Activated T-helper 2 cell treated with anti-CD3 and anti-CD28 coated beads, Interferon-gamma antibody, Interleukin-2, Interleukin-4, amounts not matched to agents 10 μg/mL and 5 μg/mL and 100 μg/mL, durations not matched to agents 14 hours and 24 hours and 36 hours (primary cell): ENCODE measurements at regions not wholly inside any gene's neighbourhood (a gene's known extent, or its start where the extent isn't known, plus 50 kb on each side); places are given as distances from the start of the nearest gene placed in this dataset.
"Not testable (repeated sequence)": the region's sequence is repeated elsewhere in the genome, so short reads cannot be mapped to it uniquely, and the experiment has no call there.

Experiments used
- DNase-seq: peaks from one replicate; pipeline ENCODE4 v3.0.0; 2021; ENCODE audit warnings: low spot score
- H3K27ac Mint-ChIP-seq: one replicate; pipeline ENCODE4 v1.8.0; 2021; ENCODE audit warnings: mixed read lengths
- H3K27me3 Mint-ChIP-seq: one replicate; pipeline ENCODE4 v1.8.0; 2021; ENCODE audit warnings: low read depth, mixed read lengths
- H3K36me3 Mint-ChIP-seq: one replicate; pipeline ENCODE4 v1.8.0; 2021; ENCODE audit warnings: low read depth, mixed read lengths
- H3K4me1 Mint-ChIP-seq: one replicate; pipeline ENCODE4 v1.8.0; 2021; ENCODE audit warnings: low read depth, mixed read lengths
- H3K4me3 Mint-ChIP-seq: one replicate; pipeline ENCODE4 v1.8.0; 2021; ENCODE audit warnings: low read depth, mild to moderate bottlenecking, moderate library complexity, mixed read lengths
- H3K9me3 Mint-ChIP-seq: one replicate; pipeline ENCODE4 v1.8.0; 2021; ENCODE audit warnings: mixed read lengths
- intact Hi-C: fragments of 100-400 bp; cut with micrococcal nuclease; formaldehyde crosslinking; loops from one replicate; pipeline ENCODE4 v1.15.1; 2023

- Mint-ChIP-seq H3K36me3 (no peaks in the 10 kb centered on the region), H3K4me1 (no peaks in the 10 kb centered on the region), H3K27me3 (no peaks in the 10 kb centered on the region), H3K27ac (no peak overlapping the region), H3K4me3 (no peak overlapping the region), H3K9me3 (no peaks in the 10 kb centered on the region)
- intact Hi-C loops: no loop called here
- DNase-seq: no peak
These were observed 477.1 kb downstream of the FAT4 start for GRCh38 chr4:125791896-125792295.

GRCh38 chr4:125794989-125795388 is 480.2 kb downstream of the FAT4 start:
- no peaks in the 10 kb centered on the region for H3K27me3 Mint-ChIP-seq
- intact Hi-C loops: no loop called here
- no peaks in the 10 kb centered on the region for H3K9me3 Mint-ChIP-seq
- H3K4me3 Mint-ChIP-seq: no peak overlapping the region
- no peaks in the 10 kb centered on the region for H3K36me3 Mint-ChIP-seq
- H3K4me1 Mint-ChIP-seq: no peaks in the 10 kb centered on the region
- H3K27ac Mint-ChIP-seq: no peak overlapping the region
- no peak for DNase-seq

- intact Hi-C loops: no loop called here
- no peaks in the 10 kb centered on the region for H3K27me3 Mint-ChIP-seq
These were observed 481.4 kb downstream of the FAT4 start for GRCh38 chr4:125796138-125796537.

GRCh38 chr4:125797621-125798020 is 482.9 kb downstream of the FAT4 start:
- intact Hi-C loops, H3K4me1 Mint-ChIP-seq, H3K4me3 Mint-ChIP-seq, H3K27ac Mint-ChIP-seq, H3K9me3 Mint-ChIP-seq, H3K27me3 Mint-ChIP-seq, H3K36me3 Mint-ChIP-seq, DNase-seq: not testable (repeated sequence)

More at GRCh38 chr4:125796138-125796537, 481.4 kb downstream of the FAT4 start:
- no peak for DNase-seq
- Mint-ChIP-seq H3K9me3 (no peaks in the 10 kb centered on the region), H3K27ac (no peak overlapping the region), H3K36me3 (no peaks in the 10 kb centered on the region), H3K4me3 (no peak overlapping the region), H3K4me1 (no peaks in the 10 kb centered on the region)

GRCh38 chr4:125801373-125801772 is 486.6 kb downstream of the FAT4 start:
- intact Hi-C loops: no loop called here
- Mint-ChIP-seq H3K36me3 (no peaks in the 10 kb centered on the region), H3K4me1 (no peaks in the 10 kb centered on the region), H3K9me3 (no peaks in the 10 kb centered on the region), H3K4me3 (no peak overlapping the region), H3K27me3 (no peaks in the 10 kb centered on the region), H3K27ac (no peak overlapping the region)
- DNase-seq: no peak

- Mint-ChIP-seq H3K4me3 (no peak overlapping the region), H3K27me3 (no peaks in the 10 kb centered on the region), H3K4me1 (no peaks in the 10 kb centered on the region), H3K9me3 (peaks cover 4% of the 10 kb centered on the region), H3K36me3 (no peaks in the 10 kb centered on the region), H3K27ac (no peak overlapping the region)
- no peak for DNase-seq
- intact Hi-C loops: no loop called here
These were observed 487.2 kb downstream of the FAT4 start for GRCh38 chr4:125801924-125802323.

GRCh38 chr4:125808022-125808421 is 493.3 kb downstream of the FAT4 start:
- H3K4me3 Mint-ChIP-seq: no peak overlapping the region
- H3K9me3 Mint-ChIP-seq: peaks cover 4% of the 10 kb centered on the region
- no peaks in the 10 kb centered on the region for H3K36me3 Mint-ChIP-seq
- no peaks in the 10 kb centered on the region for H3K4me1 Mint-ChIP-seq
- no peak overlapping the region for H3K27ac Mint-ChIP-seq
- intact Hi-C loops: no loop called here
- DNase-seq: no peak
- no peaks in the 10 kb centered on the region for H3K27me3 Mint-ChIP-seq

GRCh38 chr4:125808570-125808969 is 493.8 kb downstream of the FAT4 start:
- Mint-ChIP-seq H3K4me1 (no peaks in the 10 kb centered on the region), H3K9me3 (peaks cover 4% of the 10 kb centered on the region), H3K27ac (no peak overlapping the region), H3K36me3 (no peaks in the 10 kb centered on the region), H3K4me3 (no peak overlapping the region), H3K27me3 (no peaks in the 10 kb centered on the region)
- intact Hi-C loops: no loop called here
- DNase-seq: no peak

- Mint-ChIP-seq H3K9me3 (peaks cover 3% of the 10 kb centered on the region), H3K4me3 (no peak overlapping the region), H3K4me1 (no peaks in the 10 kb centered on the region), H3K27me3 (no peaks in the 10 kb centered on the region), H3K27ac (no peak overlapping the region), H3K36me3 (no peaks in the 10 kb centered on the region)
- intact Hi-C loops: no loop called here
- DNase-seq: no peak
These were observed 497.1 kb downstream of the FAT4 start for GRCh38 chr4:125811892-125812291.

- no peaks in the 10 kb centered on the region for H3K4me1 Mint-ChIP-seq
- no peaks in the 10 kb centered on the region for H3K27me3 Mint-ChIP-seq
- no peaks in the 10 kb centered on the region for H3K36me3 Mint-ChIP-seq
- intact Hi-C loops: no loop called here
- H3K9me3 Mint-ChIP-seq: peaks cover 8% of the 10 kb centered on the region
- H3K27ac Mint-ChIP-seq: no peak overlapping the region
- no peak overlapping the region for H3K4me3 Mint-ChIP-seq
- no peak for DNase-seq
These were observed 512.3 kb downstream of the FAT4 start for GRCh38 chr4:125826801-125827695.

GRCh38 chr4:125827696-125828052 is 512.9 kb downstream of the FAT4 start:
- Mint-ChIP-seq H3K27me3 (no peaks in the 10 kb centered on the region), H3K27ac (no peak overlapping the region), H3K4me3 (no peak overlapping the region), H3K4me1 (no peaks in the 10 kb centered on the region), H3K36me3 (no peaks in the 10 kb centered on the region), H3K9me3 (peaks cover 8% of the 10 kb centered on the region)
- no peak for DNase-seq
- intact Hi-C loops: no loop called here

- intact Hi-C loops: no loop called here
- Mint-ChIP-seq H3K27ac (no peak overlapping the region), H3K4me1 (no peaks in the 10 kb centered on the region), H3K4me3 (no peak overlapping the region), H3K27me3 (no peaks in the 10 kb centered on the region), H3K36me3 (no peaks in the 10 kb centered on the region), H3K9me3 (peaks cover 8% of the 10 kb centered on the region)
- DNase-seq: no peak
These were observed 513.6 kb downstream of the FAT4 start for GRCh38 chr4:125828346-125828745.

GRCh38 chr4:125832161-125832560 is 517.4 kb downstream of the FAT4 start:
- Mint-ChIP-seq H3K4me3 (no peak overlapping the region), H3K4me1 (no peaks in the 10 kb centered on the region), H3K27me3 (no peaks in the 10 kb centered on the region), H3K36me3 (no peaks in the 10 kb centered on the region), H3K9me3 (no peaks in the 10 kb centered on the region), H3K27ac (no peak overlapping the region)
- intact Hi-C loops: no loop called here
- DNase-seq: no peak
